Activated CD8-positive, alpha-beta memory T cell treated with anti-CD3 and anti-CD28 coated beads, Interleukin-2, amount 10 ng/mL, durations not matched to agents 7 days and 5 days (primary cell): ENCODE measurements at regions not wholly inside any gene's neighbourhood (a gene's known extent, or its start where the extent isn't known, plus 50 kb on each side); places are given as distances from the start of the nearest gene placed in this dataset.

Source experiments
- ATAC-seq: fragments of 150-1000 bp; cut with Tn5 transposase; one replicate; pipeline ENCODE4 v1.10.0; 2021; ENCODE audit warnings: moderate library complexity
- CTCF ChIA-PET: fragments of 350-600 bp; sonication (Branson Sonifier 250); formaldehyde crosslinking; loops from one replicate; lab custom pipeline; 2021; ENCODE audit warnings: antibody characterized with exemption; lab: Charles Lee
- DNase-seq: peaks from one replicate; pipeline ENCODE4 v3.0.0-alpha.2; 2020
- H3K27ac Mint-ChIP-seq: one replicate; pipeline ENCODE4 v1.8.0; 2021; ENCODE audit warnings: mild to moderate bottlenecking, mixed read lengths
- H3K27me3 Mint-ChIP-seq: one replicate; pipeline ENCODE4 v1.8.0; 2021; ENCODE audit warnings: mixed read lengths
- H3K36me3 Mint-ChIP-seq: one replicate; pipeline ENCODE4 v1.8.0; 2021; ENCODE audit warnings: mild to moderate bottlenecking, mixed read lengths
- H3K4me1 Mint-ChIP-seq: one replicate; pipeline ENCODE4 v1.8.0; 2021; ENCODE audit warnings: mixed read lengths
- H3K4me3 Mint-ChIP-seq: one replicate; pipeline ENCODE4 v1.8.0; 2021; ENCODE audit warnings: mild to moderate bottlenecking, moderate library complexity, mixed read lengths
- H3K9me3 Mint-ChIP-seq: one replicate; pipeline ENCODE4 v1.8.0; 2022; ENCODE audit warnings: low read depth, mixed read lengths

DNA sequence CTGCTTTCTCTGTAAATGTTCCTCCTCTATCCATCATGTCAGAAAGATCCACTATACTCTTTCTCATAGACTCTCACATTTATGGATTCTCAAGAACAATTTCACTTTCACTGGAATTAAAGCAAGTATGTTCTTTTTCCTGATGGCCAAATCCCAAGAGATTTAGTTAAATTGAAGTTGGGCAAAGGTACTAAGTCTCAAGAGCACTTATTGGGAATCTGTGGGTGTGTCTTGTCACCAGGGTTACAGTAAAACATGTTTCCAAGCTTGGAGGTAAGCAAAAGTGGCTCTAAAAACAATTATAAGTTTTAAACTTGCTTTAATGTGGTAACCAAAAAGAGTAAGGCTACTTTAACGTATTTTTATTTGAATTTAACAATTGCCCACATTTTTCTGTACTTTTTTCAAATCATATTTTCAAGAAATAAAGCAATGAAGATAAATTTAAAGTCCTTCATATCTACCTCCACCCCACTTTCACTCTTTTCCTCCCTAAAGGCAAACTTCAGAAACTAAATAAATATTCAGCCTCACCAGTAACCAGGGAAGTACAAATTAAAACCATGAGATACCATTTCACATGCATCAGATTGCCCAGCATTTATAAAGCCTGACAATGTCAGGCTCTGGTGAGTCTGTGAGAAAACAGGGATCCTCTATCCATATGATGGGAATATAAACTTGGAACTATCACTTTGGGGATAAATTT, 387.4 kb downstream of the CETN3 start:
- H3K9me3 Mint-ChIP-seq = peaks cover 3% of the 10 kb centered on the region
- no peaks in the 10 kb centered on the region for H3K36me3 Mint-ChIP-seq
- H3K27ac Mint-ChIP-seq = no peak overlapping the region
- CTCF ChIA-PET = no interaction called here
- ATAC-seq (no peak), DNase-seq (no peak)
- no peaks in the 10 kb centered on the region for H3K4me1 Mint-ChIP-seq
- no peak overlapping the region for H3K4me3 Mint-ChIP-seq
- no peaks in the 10 kb centered on the region for H3K27me3 Mint-ChIP-seq

DNA sequence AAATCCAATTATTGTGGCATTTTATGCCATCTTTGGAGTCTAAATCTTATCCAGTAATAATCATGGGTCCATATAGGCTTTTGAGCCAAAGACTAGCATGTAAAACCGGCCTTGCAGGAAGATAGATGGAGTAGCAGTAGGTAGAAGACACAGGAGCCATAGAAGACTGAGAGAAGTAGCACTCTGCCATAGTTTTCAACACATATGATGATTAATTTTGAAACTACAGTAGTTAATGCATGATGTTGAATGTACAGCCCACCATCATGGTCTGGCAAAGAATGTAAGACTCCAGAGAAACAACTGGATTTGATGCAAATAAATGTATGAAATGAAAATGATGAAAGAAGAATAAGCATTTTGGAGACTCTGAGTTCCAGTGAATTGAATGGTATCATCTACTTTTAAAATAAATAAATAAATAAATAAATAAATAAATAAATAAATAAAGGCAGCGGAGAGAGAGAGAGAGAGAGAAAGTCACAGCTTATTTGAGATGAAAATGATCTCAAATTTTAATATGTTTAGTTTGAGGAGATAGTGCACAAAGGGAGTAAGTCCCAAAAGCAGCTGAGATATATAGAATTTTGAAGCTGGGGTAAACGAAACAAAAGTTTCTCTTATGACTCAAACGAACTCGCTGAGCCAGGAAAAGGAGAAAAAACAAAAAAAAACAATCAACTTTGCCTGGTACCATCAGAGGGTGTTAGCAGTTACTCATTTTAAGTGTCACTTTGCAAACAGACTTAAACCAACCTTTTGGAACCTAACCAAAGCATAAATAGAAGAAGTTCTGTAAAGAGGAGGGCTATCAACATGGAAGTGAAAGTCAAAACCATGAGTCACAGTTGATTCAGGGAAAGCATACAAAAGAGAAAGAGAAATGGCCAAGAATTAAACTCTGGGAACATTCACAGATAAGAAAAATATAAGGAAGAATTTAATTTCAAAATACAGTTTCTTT, 388.7 kb downstream of the CETN3 start:
- Mint-ChIP-seq H3K4me3 (no peak overlapping the region), H3K27me3 (no peaks in the 10 kb centered on the region), H3K27ac (no peak overlapping the region), H3K9me3 (peaks cover 3% of the 10 kb centered on the region), H3K36me3 (no peaks in the 10 kb centered on the region), H3K4me1 (no peaks in the 10 kb centered on the region)
- DNase-seq (no peak), ATAC-seq (no peak)
- CTCF ChIA-PET = no interaction called here

DNA sequence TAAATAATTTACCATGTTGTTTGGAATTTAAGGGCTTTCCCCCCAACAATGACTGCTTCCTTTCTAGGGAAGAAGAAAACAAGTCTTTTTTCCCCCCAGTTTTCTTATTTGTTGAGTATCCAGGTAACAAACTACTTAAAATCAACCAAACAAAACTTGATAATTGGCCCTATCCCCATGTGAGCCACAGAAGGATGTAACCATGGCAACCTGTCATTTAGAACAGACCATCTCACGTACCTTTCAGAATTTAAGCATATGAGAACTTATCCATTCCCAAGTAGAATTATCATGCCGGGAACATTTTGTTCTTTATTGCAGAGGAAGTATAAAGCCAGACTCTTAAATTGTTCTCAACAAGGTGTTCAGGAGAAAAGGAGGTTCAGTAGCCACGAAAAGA, 392.3 kb downstream of the CETN3 start:
- no peaks in the 10 kb centered on the region for H3K27me3 Mint-ChIP-seq
- H3K9me3 Mint-ChIP-seq = peaks cover 3% of the 10 kb centered on the region
- DNase-seq (no peak), ATAC-seq (no peak)
- H3K36me3 Mint-ChIP-seq = no peaks in the 10 kb centered on the region
- CTCF ChIA-PET = no interaction called here
- no peaks in the 10 kb centered on the region for H3K4me1 Mint-ChIP-seq
- H3K4me3 Mint-ChIP-seq = no peak overlapping the region
- no peak overlapping the region for H3K27ac Mint-ChIP-seq

DNA sequence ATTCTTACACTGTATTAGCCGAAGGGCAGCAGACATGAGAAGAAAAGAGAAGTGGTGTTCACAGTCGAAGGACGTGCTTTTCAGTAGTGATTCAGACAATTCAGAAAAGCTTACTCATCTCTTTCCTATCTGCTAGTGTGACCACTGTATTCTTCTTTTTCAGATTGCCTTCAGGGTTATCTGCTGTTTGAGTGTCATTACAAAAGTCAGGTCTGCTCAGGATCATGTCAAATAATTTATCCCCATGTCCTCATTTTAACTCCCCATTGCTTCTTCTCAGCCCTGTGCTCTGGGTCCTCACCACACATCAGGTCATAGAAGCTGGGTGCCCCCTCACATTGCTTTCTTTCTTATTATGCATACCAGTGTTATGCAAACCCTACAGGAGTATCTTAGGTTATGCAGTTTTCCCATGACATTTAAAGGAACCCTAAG, 394.0 kb downstream of the CETN3 start:
- Mint-ChIP-seq H3K9me3 (peaks cover 3% of the 10 kb centered on the region), H3K4me3 (no peak overlapping the region), H3K36me3 (no peaks in the 10 kb centered on the region), H3K27me3 (no peaks in the 10 kb centered on the region), H3K27ac (no peak overlapping the region), H3K4me1 (no peaks in the 10 kb centered on the region)
- ATAC-seq (no peak), DNase-seq (no peak)
- CTCF ChIA-PET = no interaction called here

DNA sequence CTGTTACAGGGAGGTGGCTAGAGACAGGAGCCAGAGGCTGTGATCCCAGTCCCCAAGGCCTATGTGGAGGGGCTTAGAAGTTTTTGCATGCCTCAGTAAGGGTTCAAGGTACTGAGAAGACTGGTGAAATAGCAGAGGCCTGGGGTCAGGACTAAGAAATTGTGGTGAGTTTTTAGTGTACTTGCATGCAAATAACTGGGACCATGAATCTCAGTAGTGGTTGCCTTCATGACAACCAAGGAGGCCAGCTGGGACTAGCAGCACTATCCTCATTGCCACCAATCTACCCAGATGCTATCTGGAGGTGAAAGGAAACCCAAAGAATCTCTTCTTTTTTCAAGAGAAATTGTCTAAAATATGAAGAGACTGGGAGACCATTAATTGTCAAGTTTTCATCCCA, 395.1 kb downstream of the CETN3 start:
- Mint-ChIP-seq H3K4me1 (no peaks in the 10 kb centered on the region), H3K27me3 (no peaks in the 10 kb centered on the region)

DNA sequence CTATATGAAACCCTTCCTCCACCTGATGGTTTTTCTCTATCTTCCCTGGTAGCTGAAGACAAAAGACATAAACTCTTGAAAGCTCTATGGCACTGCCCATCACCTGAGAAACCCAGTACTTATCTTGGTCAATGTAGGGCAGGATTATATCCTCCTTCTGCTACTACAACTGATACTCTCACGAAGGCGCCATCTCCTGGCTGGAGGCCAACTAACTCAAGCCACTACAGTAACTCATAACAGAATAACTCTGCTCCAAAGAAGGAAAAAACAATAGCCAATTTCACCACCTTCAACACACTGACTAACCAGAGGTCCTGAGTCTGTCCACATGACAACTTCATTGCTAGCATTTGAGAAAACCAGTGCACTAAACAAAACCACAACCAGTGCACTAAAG, 409.2 kb downstream of the CETN3 start:
- ATAC-seq (no peak), DNase-seq (no peak)
- Mint-ChIP-seq H3K27ac (no peak overlapping the region), H3K4me1 (no peaks in the 10 kb centered on the region), H3K9me3 (peaks cover 10% of the 10 kb centered on the region), H3K36me3 (no peaks in the 10 kb centered on the region), H3K4me3 (no peak overlapping the region), H3K27me3 (no peaks in the 10 kb centered on the region)
- CTCF ChIA-PET = no interaction called here

More for the DNA sequence above, 395.1 kb downstream of the CETN3 start:
- Mint-ChIP-seq H3K27ac (no peak overlapping the region), H3K9me3 (no peaks in the 10 kb centered on the region), H3K4me3 (no peak overlapping the region), H3K36me3 (no peaks in the 10 kb centered on the region)
- CTCF ChIA-PET = no interaction called here
- no peak for ATAC-seq
- no peak for DNase-seq

DNA sequence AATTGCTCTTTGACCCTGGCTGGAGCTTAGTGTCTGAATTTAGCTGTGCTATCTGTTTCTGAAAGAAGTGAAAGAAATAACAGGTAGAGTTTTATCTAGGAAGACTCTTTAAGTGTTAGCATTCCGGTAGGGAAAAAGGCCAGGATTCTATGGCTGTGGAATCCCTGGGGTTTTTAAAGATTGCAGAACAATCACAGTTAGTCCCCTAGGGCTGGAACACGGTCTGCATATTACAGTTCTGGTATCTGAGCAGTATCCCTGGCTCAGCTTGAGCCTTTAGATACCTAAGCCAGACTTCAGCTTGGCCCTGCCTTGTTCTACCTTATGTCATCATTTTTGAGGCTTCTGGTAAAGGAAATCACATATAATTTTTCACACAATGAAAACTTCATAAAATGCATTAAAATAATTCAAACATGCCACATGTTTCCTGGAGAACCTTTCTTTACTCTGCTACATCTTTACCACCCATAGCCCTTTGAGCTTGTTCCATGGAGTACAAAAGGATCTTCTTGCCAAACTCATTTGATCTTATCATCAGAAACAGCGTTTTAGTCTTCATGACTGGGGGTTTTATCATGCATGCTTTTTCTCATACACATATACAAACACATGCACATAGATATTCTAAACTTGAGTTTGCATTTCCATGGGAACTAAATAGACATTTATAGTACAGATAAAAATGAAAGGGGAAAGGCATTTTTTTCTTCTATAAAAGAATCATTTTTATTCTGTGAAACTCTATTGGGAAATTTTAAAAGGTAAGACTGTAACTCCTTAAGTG, 410.8 kb downstream of the CETN3 start:
- Mint-ChIP-seq H3K4me1 (no peaks in the 10 kb centered on the region), H3K4me3 (no peak overlapping the region), H3K9me3 (peaks cover 7% of the 10 kb centered on the region), H3K36me3 (no peaks in the 10 kb centered on the region), H3K27ac (no peak overlapping the region), H3K27me3 (no peaks in the 10 kb centered on the region)
- DNase-seq = no peak
- CTCF ChIA-PET = no interaction called here
- no peak for ATAC-seq

DNA sequence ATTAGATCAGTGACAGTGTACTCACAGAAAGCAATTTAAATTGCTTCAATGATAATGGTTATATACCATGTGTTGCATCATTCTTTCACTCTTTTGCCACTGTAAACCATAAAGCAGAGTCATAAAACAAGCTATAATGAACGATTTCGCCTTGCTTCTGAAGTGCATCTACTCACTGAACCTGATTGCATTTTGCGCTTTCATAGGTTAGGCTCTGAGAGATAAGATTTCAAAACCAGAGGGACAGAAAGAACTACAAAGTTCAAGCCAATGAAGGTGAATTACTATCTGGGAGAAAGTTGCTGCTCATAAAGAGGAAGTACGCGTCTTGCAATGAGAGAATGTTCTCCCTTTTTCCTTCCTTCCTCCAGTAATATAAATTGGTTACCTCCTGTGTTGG, 412.7 kb downstream of the CETN3 start:
- Mint-ChIP-seq H3K4me1 (no peaks in the 10 kb centered on the region), H3K27me3 (no peaks in the 10 kb centered on the region), H3K9me3 (peaks cover 2% of the 10 kb centered on the region), H3K27ac (no peak overlapping the region), H3K4me3 (no peak overlapping the region), H3K36me3 (no peaks in the 10 kb centered on the region)
- CTCF ChIA-PET = no interaction called here
- no peak for ATAC-seq
- DNase-seq = no peak

DNA sequence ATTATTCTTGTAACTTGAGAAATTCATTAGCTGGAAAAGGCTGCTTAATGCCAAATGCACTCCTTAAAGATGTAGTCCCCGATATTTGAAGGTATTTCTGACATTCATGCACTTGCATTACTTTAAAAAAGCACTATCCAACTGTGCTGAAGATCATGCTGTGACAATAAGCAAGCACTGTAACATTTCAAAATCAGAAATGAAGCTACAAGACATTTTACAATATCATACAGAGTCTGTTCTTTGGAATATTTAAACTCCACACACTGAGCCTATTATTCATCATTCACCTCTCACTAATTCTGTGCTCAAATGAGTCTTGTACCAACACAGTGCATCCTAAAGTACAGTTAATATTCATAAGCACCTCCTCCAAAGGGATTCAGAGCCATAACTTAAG, 413.2 kb downstream of the CETN3 start:
- Mint-ChIP-seq H3K27me3 (no peaks in the 10 kb centered on the region), H3K9me3 (no peaks in the 10 kb centered on the region), H3K27ac (no peak overlapping the region), H3K4me1 (no peaks in the 10 kb centered on the region), H3K4me3 (no peak overlapping the region), H3K36me3 (no peaks in the 10 kb centered on the region)
- ATAC-seq (no peak), DNase-seq (no peak)
- CTCF ChIA-PET = no interaction called here

DNA sequence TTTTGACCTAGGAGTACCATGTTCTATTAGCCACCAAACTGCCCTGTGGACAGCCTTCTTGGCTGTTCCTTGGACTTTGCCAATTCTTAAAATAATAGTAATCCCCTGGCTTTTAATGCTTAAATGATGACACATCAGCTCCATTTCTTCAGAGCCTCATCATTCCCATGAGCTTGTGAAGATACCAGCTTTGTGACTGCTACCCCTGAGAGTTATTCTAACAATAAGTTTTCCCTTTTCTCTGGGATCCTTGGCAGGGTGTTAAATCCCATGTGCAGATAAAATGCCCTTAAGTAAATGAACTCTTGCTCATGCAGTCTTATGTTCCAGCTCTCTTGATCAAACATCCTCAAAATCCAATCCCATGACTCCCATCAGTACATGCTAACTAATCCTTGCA, 415.3 kb downstream of the CETN3 start:
- ATAC-seq (no peak), DNase-seq (no peak)
- Mint-ChIP-seq H3K4me1 (no peaks in the 10 kb centered on the region), H3K4me3 (no peak overlapping the region), H3K36me3 (no peaks in the 10 kb centered on the region), H3K9me3 (no peaks in the 10 kb centered on the region), H3K27ac (no peak overlapping the region), H3K27me3 (no peaks in the 10 kb centered on the region)
- CTCF ChIA-PET = no interaction called here

DNA sequence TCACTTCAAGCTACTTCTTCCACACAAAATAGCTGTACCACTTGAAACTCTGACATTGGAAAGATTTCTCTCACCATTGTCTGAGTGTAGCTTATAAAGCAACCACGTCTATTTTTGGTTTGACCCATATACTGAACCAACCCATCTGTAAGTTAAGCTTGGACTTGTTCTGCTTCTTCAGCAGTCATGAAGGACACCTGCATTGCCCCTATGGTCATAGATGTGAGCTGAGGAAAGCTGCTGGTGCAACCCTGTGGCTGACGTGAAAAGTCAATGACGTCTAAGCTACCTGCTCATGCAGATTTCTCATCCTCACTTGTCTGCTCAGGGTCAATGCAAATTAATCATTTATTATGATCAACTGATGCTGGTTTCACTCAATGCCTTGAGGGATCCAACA, 417.4 kb downstream of the CETN3 start:
- no peaks in the 10 kb centered on the region for H3K9me3 Mint-ChIP-seq
- H3K27me3 Mint-ChIP-seq = no peaks in the 10 kb centered on the region
- H3K27ac Mint-ChIP-seq = no peak overlapping the region
- no peaks in the 10 kb centered on the region for H3K36me3 Mint-ChIP-seq
- ATAC-seq = no peak
- CTCF ChIA-PET = no interaction called here
- no peak for DNase-seq
- no peaks in the 10 kb centered on the region for H3K4me1 Mint-ChIP-seq
- H3K4me3 Mint-ChIP-seq = no peak overlapping the region

DNA sequence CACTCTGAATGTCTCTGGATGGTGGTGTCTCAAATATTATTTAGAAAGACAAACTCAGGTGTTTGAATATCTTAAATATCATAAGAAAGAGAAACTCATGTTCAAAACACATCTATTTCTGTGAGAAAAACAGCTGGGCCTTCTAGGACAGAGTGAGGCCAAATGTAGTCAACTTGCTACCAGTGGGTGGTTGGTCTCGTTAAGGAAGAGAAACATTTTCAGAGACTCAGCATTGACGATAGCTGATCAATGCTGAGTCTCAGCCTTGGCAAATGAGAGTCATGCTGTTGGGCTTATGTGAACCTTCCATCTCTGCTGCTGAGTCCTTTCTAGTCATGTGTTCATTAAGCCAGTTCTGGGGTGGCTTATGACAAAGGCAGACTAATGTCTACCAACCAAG, 418.0 kb downstream of the CETN3 start:
- no peaks in the 10 kb centered on the region for H3K27me3 Mint-ChIP-seq
- no peak for ATAC-seq
- no peak overlapping the region for H3K27ac Mint-ChIP-seq
- no peak overlapping the region for H3K4me3 Mint-ChIP-seq
- CTCF ChIA-PET = no interaction called here
- no peaks in the 10 kb centered on the region for H3K4me1 Mint-ChIP-seq
- DNase-seq = no peak
- no peaks in the 10 kb centered on the region for H3K36me3 Mint-ChIP-seq
- H3K9me3 Mint-ChIP-seq = no peaks in the 10 kb centered on the region

DNA sequence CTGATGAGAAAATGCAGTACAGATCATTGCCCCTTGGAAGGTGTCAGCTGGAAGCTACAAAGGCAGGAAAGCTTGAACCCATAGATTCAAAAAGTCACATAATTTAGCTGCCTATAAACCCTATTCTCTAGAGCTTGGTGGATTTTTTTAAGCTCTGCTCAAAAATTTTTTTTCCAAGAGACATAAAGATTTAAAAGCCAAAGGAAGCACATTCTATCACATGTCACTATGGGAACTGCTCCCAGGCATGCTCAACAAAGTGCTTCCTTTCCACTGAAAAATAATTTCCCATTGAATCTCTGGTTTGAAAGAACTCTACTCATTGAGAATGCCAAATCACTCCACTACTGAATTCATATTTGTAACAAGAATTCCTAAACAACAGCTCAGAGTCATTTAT, 419.8 kb downstream of the CETN3 start:
- Mint-ChIP-seq H3K36me3 (no peaks in the 10 kb centered on the region), H3K4me1 (no peaks in the 10 kb centered on the region), H3K9me3 (no peaks in the 10 kb centered on the region), H3K27me3 (no peaks in the 10 kb centered on the region), H3K27ac (no peak overlapping the region), H3K4me3 (no peak overlapping the region)
- DNase-seq (no peak), ATAC-seq (no peak)
- CTCF ChIA-PET = no interaction called here
